B cell (primary cell): ENCODE measurements at regions not wholly inside any gene's neighbourhood (a gene's known extent, or its start where the extent isn't known, plus 50 kb on each side); places are given as distances from the start of the nearest gene placed in this dataset.

Experiments used
- ATAC-seq: fragments of 200-7000 bp; cut with Tn5 transposase; one replicate; pipeline ENCODE4 v1.10.0; 2021; ENCODE audit warnings: low read depth, mild to moderate bottlenecking, moderate number of reproducible peaks, moderate library complexity
- CTCF ChIA-PET: fragments of 350-600 bp; sonication (Branson Sonifier 250); formaldehyde crosslinking; loops from one replicate; lab custom pipeline; 2021; ENCODE audit warnings: antibody characterized with exemption, inconsistent platforms; lab: Charles Lee
- POLR2A ChIA-PET: fragments of 350-600 bp; sonication (Branson Sonifier 250); formaldehyde crosslinking; loops from one replicate; lab custom pipeline; 2021; ENCODE audit warnings: antibody characterized with exemption; lab: Charles Lee
- DNase-seq: peaks from one replicate; pipeline ENCODE4 v3.0.0; 2013
- H2AFZ ChIP-seq: 2 replicates; pipeline ENCODE4 v1.6.1; 2012; ENCODE audit warnings: mild to moderate bottlenecking, low read depth, low read length; ENCODE audit not compliant: insufficient read depth, poor library complexity, severe bottlenecking
- H3K27ac ChIP-seq, 2 donors: 1 replicate in 1 of 2; 2 replicates in 1 of 2; pipeline ENCODE4 v1.5.1; 2012 to 2013; ENCODE audit warnings: low read length in 2 of 2, mild to moderate bottlenecking in 2 of 2, moderate library complexity in 1 of 2
- H3K27me3 ChIP-seq, 4 experiments: fragments of 200-600 bp in 1 of 4; sonication (generic) in 1 of 4; replicated peaks in 1 of 4; 1 replicate in 2 of 4; 2 replicates in 2 of 4; pipeline versions ENCODE4 v1.6.1 to v1.7.0; 2013 to 2016; ENCODE audit warnings: low read length in 3 of 4, mild to moderate bottlenecking in 2 of 4, mixed read lengths in 1 of 4, moderate library complexity in 1 of 4; ENCODE audit not compliant: insufficient read depth in 4 of 4, control insufficient read depth in 3 of 4; ENCODE audit errors: control extremely low read depth in 1 of 4
- H3K36me3 ChIP-seq, 2 experiments: replicated peaks in 1 of 2; 1 replicate in 1 of 2; 2 replicates in 1 of 2; pipeline versions ENCODE4 v1.6.1 to v1.7.1; 2013; ENCODE audit warnings: low read length in 1 of 2; ENCODE audit not compliant: insufficient read depth in 2 of 2, control insufficient read depth in 1 of 2; ENCODE audit errors: control extremely low read depth in 1 of 2, extremely low read depth in 1 of 2
- H3K4me1 ChIP-seq, 2 donors: fragments of 200-600 bp in 1 of 2; sonication (generic) in 1 of 2; 1 replicate in 1 of 2; 2 replicates in 1 of 2; pipeline versions ENCODE4 v1.5.1 to v1.6.1; 2013 to 2017; ENCODE audit warnings: low read length in 2 of 2; ENCODE audit not compliant: control insufficient read depth in 2 of 2, insufficient read depth in 2 of 2
- H3K4me2 ChIP-seq: replicated peaks from 2 replicates; pipeline ENCODE3; 2012; ENCODE audit warnings: mild to moderate bottlenecking, low read depth, low read length; ENCODE audit not compliant: poor library complexity, severe bottlenecking
- H3K4me3 ChIP-seq, 5 experiments: fragments of 200-600 bp in 1 of 5; sonication (generic) in 1 of 5; 1 replicate in 3 of 5; 2 replicates in 2 of 5; pipeline versions ENCODE4 v1.5.1 to v1.7.0; 2011 to 2016; ENCODE audit warnings: low read length in 4 of 5, mild to moderate bottlenecking in 4 of 5, low read depth in 2 of 5, control low read depth in 1 of 5, moderate library complexity in 1 of 5; ENCODE audit not compliant: insufficient read depth in 1 of 5; ENCODE audit errors: control extremely low read depth in 1 of 5, extremely low read depth in 1 of 5
- H3K79me2 ChIP-seq: fragments of 200-600 bp; sonication (generic); one replicate; pipeline ENCODE4 v1.6.0; 2016; ENCODE audit warnings: low read length; ENCODE audit not compliant: control insufficient read depth, insufficient read depth
- H3K9ac ChIP-seq: fragments of 200-600 bp; sonication (generic); 2 replicates; pipeline ENCODE4 v1.6.1; 2017; ENCODE audit warnings: mild to moderate bottlenecking, low read length, moderate library complexity
- H3K9me3 ChIP-seq, 3 donors: one replicate each; pipeline versions ENCODE4 v1.6.1 to v1.7.1; 2013; ENCODE audit warnings: low read length in 2 of 3; ENCODE audit not compliant: control insufficient read depth in 2 of 3, insufficient read depth in 1 of 3; ENCODE audit errors: control extremely low read depth in 1 of 3
- H4K20me1 ChIP-seq: 2 replicates; pipeline ENCODE4 v1.6.0; 2012; ENCODE audit warnings: mild to moderate bottlenecking, low read length; ENCODE audit not compliant: insufficient read depth, control insufficient read depth, poor library complexity, severe bottlenecking
- H3K27ac Mint-ChIP-seq: one replicate; pipeline ENCODE4 v1.8.0; 2021; ENCODE audit warnings: mixed read lengths
- H3K27me3 Mint-ChIP-seq: one replicate; pipeline ENCODE4 v1.8.0; 2021; ENCODE audit warnings: mixed read lengths
- H3K4me1 Mint-ChIP-seq: one replicate; pipeline ENCODE4 v1.8.0; 2021; ENCODE audit warnings: mixed read lengths
- H3K4me3 Mint-ChIP-seq: one replicate; pipeline ENCODE4 v1.8.0; 2021; ENCODE audit warnings: mixed read lengths
- H3K9me3 Mint-ChIP-seq: one replicate; pipeline ENCODE4 v1.8.0; 2022; ENCODE audit warnings: mixed read lengths; ENCODE audit not compliant: insufficient read depth
- CTCF ChIP-seq: fragments of 200-600 bp; IDR thresholded peaks from one replicate; pipeline ENCODE4 v1.8.0; 2022; ENCODE audit warnings: antibody characterized with exemption, mild to moderate bottlenecking
- EZH2 ChIP-seq: IDR thresholded peaks from 2 replicates; pipeline ENCODE4 v1.6.1; 2012; ENCODE audit warnings: borderline replicate concordance, low read depth, mild to moderate bottlenecking, moderate library complexity, low read length; ENCODE audit not compliant: insufficient read depth, poor library complexity, severe bottlenecking
- WGBS: methylation state at CpG from one replicate; pipeline ENCODE4 v1.1.5; 2013; ENCODE audit warnings: missing lambda C conversion rate; ENCODE audit not compliant: insufficient coverage; 5-methylcytosine and 5-hydroxymethylcytosine counted together
- intact Hi-C: fragments of 100-400 bp; cut with micrococcal nuclease; formaldehyde crosslinking; loops from one replicate; pipeline ENCODE4 v1.10.0; 2022

GRCh38 chr18:51463483-51464136 lies 266.1 kb upstream of the MEX3C start:
- H3K27ac Mint-ChIP-seq: no peak overlapping the region
- no peak overlapping the region for H3K4me3 Mint-ChIP-seq
- H4K20me1 ChIP-seq: no peaks in the 10 kb centered on the region
- CTCF ChIA-PET: no interaction called here
- WGBS: 81% methylated on average over 3 of the region's 9 CpGs
- peaks cover 0 to 3% (median 0%) of the 10 kb centered on the region in 3 donors for H3K9me3 ChIP-seq
- H3K4me2 ChIP-seq: no peak overlapping the region
- H3K36me3 ChIP-seq: no peaks in the 10 kb centered on the region
- H3K27me3 ChIP-seq: peaks cover 0 to 4% (median 1%) of the 10 kb centered on the region in 4 experiments
- H3K4me3 ChIP-seq: no peak overlapping the region
- no peak for ATAC-seq
- DNase-seq: no peak
- H3K27ac ChIP-seq: no peak overlapping the region
- H3K79me2 ChIP-seq: no peaks in the 10 kb centered on the region
- POLR2A ChIA-PET: no interaction called here
- H3K4me1 Mint-ChIP-seq: no peaks in the 10 kb centered on the region
- H3K9ac ChIP-seq: no peak overlapping the region
- H2AFZ ChIP-seq: no peak overlapping the region
- no peaks in the 10 kb centered on the region for H3K4me1 ChIP-seq
- intact Hi-C loops: no loop called here
- TF ChIP-seq CTCF (no peak), EZH2 (no peak)
- peaks cover 2% of the 10 kb centered on the region for H3K9me3 Mint-ChIP-seq
- peaks cover 14% of the 10 kb centered on the region for H3K27me3 Mint-ChIP-seq

GRCh38 chr18:51478908-51479307 lies 281.4 kb upstream of the MEX3C start:
- 75% methylated on average over 4 of the region's 6 CpGs for WGBS
- no peak for DNase-seq
- no peaks in the 10 kb centered on the region for H4K20me1 ChIP-seq
- intact Hi-C loops: no loop called here
- CTCF ChIA-PET: no interaction called here
- H3K27me3 ChIP-seq: no peaks in the 10 kb centered on the region
- H3K27ac Mint-ChIP-seq: no peak overlapping the region
- no peaks in the 10 kb centered on the region for H3K79me2 ChIP-seq
- H3K4me3 ChIP-seq: no peak overlapping the region
- TF ChIP-seq EZH2 (no peak), CTCF (no peak)
- no peak overlapping the region for H3K9ac ChIP-seq
- peaks cover 16% of the 10 kb centered on the region for H3K27me3 Mint-ChIP-seq
- H3K4me3 Mint-ChIP-seq: no peak overlapping the region
- POLR2A ChIA-PET: no interaction called here
- no peak overlapping the region for H2AFZ ChIP-seq
- no peaks in the 10 kb centered on the region for H3K4me1 Mint-ChIP-seq
- H3K9me3 ChIP-seq: no peaks in the 10 kb centered on the region
- H3K4me1 ChIP-seq: no peaks in the 10 kb centered on the region
- H3K4me2 ChIP-seq: no peak overlapping the region
- H3K36me3 ChIP-seq: no peaks in the 10 kb centered on the region
- no peak overlapping the region for H3K27ac ChIP-seq
- no peaks in the 10 kb centered on the region for H3K9me3 Mint-ChIP-seq
- ATAC-seq: no peak
